HG02852 (cell line): ENCODE measurements at regions not wholly inside any gene's neighbourhood (a gene's known extent, or its start where the extent isn't known, plus 50 kb on each side); places are given as distances from the start of the nearest gene placed in this dataset.
"Not testable (repeated sequence)": the region's sequence is repeated elsewhere in the genome, so short reads cannot be mapped to it uniquely, and the experiment has no call there.

ENCODE experiments used
- ATAC-seq: cut with Tn5 transposase; IDR thresholded peaks from one replicate; pipeline ENCODE4 v1.9.1; 2021; ENCODE audit warnings: mild to moderate bottlenecking, moderate library complexity; ENCODE audit not compliant: unreplicated experiment

DNA sequence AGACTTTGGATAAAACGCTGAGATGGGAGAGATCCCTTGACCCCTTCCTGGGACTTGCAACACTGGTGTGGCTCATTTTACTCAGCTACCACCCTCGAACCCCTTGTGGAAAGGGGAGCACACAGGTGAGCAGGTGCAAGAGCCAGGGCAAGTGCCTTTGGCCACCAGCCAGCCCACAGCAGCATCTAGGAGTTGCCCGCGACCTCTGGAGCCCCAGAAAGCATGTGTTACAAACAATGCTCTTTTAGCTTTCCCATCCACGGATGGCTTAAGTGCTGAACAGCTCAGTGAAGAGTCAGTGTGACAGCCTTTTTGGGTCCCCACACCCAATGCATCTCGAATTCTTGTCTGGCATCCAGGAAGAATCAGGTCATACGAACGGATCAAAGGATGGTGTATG lies 197.8 kb downstream of the MEMO1 start:
- ATAC-seq: no peak

DNA sequence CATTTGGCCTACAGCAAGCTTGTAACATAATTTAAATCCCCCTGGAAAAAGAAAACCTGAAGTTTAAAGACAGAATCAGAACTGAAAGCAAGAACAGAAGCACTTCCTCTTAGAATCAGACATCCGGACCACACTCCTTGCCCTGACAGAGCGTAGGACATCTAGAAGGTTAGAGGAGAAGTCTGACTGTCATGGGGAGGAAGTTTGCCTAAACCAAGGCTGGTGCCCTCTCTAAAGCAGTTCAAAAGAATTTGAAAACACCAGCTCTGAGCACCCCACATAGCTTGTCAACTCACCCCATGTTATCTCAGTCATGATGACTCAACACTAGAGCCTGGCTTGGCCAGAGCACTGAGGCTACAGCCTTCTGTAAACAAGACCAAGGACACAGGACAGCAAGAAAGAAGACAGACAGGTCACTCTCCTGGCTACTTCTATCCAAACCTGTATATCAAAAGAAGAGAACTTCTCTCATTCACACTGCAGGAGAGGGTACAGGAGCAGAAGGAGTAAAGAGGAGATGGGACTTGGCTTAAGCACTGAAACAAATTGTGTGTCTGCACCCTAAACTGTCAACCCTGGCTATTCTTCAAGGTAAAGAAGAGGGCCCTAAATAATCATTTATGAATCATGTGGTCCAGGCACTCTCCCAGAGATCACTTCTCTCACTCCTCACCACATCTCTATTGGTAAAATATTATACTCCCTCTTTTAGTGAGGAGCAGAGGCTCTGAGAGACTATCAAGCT lies 198.6 kb downstream of the MEMO1 start:
- peak; percentile 99 for ATAC-seq

DNA sequence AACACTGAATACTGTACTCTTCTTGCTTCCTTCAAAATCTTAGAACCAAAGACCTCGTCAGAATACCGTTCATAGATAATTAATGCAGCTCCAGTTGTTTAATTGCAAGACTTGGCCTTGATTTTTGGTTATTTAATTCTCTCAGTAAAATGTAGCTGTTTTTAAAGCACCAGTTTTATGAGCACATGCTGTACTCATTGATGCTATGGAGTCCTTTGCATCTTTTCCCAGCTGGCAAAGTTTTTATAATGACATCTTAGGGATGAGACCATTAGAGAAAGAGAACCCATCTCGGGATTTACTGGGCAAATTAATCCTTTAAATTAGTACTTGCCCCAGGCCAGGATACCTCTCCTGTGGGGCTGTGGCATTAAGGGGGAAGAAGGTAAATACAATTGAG lies 199.3 kb downstream of the MEMO1 start:
- ATAC-seq: no peak

DNA sequence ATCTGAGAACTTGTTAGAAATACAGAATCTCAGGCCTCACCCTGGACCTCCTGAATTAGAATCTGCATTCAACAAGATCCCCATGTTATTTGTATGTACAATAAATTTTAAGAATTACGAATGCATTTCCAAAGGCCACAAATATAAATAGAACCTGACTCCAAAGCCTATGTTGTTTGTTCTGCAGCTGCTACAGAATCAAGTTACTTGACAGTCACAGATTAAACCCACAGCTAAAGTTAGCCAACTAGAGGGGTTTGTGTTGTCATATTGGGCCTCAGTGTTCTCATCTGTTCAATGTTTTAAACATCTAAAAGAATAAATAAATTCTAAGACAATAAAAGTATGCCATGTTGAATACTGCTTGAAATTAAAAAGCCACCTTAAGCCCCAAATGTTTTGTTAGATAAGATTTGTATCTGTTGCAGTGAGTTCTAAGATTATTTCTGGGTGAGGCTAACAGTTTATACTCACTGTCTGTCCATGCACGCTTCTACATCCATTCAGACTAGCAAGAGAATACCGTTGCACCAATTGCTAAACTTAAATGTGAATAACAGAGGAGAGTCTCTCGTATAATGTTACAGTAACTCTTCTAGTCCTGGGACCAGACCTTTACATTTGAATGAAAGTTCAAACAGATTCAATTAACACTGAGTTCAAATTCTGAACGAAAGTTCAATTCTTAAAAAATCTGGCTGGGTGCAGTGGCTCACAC lies 200.4 kb downstream of the MEMO1 start:
- no peak for ATAC-seq

DNA sequence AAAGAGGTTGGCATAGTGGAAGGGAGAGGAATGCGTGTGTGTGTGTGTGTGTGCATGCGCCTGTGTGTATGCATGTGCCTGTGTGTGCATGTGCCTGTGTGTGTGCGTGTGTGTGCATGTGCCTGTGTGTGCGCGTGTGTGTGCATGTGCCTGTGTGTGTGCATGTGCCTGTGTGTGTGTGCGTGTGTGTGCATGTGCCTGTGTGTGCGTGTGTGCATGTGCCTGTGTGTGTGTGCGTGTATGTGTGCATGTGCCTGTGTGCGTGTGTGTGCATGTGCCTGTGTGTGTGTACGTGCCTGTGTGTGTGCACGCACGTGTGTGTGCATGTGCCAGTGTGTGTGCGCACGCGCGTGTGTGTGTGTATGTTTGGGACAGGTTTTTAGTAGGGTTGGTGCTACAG lies 205.1 kb downstream of the MEMO1 start:
- ATAC-seq: no peak

DNA sequence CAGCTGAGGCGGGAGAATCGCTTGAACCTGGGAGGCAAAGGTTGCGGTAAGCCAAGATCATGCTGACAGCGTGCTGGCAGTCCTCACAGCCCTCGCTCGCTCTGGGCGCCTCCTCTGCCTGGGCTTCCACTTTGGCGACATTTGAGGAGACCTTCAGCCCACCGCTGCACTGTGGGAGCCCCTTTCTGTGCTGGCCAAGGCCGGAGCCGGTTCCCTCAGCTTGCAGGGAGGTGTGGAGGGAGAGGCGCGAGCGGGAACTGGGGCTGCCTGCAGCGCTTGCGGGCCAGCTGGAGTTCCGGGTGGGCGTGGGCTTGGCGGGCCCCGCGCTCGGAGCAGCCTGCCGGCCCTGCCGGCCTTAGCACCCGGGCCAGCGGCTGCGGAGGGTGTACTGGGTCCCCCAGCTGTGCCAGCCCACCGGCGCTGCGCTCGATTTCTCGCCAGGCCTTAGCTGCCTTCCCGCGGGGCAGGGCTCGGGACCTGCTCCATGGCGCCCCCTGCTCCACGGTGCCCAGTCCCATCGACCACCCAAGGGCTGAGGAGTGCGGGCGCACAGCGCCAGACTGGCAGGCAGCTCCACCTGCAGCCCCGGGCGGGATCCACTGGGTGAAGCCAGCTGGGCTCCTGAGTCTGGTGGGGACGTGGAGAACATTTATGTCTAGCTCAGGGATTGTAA lies 207.2 kb downstream of the MEMO1 start:
- ATAC-seq: not testable (repeated sequence)

DNA sequence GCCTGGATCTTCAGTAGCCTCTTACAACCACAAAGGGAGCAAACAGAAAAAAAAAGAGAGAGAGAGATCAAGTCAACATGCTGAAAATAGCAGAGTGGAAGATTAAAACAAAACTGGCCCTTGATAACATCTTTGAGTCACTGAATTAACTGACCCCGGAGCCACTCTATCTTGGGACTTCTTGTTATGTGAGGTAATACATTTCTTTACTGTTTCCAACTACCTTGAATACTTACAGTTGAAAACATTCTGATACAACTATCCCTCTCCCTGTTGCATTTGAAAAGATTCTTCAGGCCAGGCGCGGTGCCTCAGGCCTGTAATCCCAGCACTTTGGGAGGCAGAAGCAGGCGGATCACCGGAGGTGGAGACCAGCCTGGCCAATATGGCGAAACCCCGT lies 208.1 kb downstream of the MEMO1 start:
- no peak for ATAC-seq

DNA sequence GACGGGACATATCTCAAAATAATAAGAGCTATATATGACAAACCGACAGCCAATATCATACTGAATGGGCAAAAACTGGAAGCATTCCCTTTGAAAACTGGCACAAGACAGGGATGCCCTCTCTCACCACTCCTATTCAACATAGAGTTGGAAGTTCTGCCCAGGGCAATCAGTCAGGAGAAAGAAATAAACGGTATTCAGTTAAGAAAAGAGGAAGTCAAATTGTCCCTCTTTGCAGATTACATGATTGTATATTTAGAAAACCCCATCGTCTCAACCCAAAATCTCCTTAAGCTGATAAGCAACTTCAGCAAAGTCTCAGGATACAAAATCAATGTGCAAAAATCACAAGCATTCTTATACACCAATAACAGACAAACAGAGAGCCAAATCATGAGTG lies 211.5 kb downstream of the MEMO1 start:
- not testable (repeated sequence) for ATAC-seq

DNA sequence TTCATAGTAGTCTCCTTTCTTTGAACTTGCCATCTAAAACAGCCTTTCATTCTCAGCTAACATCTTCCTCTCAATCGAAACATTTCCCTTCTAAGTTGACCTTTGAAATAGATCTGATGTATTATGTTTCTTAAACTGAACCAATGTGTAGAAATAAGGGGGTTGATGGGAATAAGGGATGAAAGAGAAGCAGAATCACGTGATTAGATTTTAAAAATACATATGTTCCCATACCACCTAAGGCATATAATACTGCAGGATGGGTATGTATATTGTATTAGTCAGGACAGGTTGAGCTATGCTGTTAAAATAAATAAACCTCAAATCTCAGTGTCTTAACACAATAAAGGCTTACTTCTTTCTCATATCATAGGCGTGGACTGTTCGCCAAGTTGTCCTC lies 207.5 kb upstream of the SRD5A2 start:
- ATAC-seq: no peak

DNA sequence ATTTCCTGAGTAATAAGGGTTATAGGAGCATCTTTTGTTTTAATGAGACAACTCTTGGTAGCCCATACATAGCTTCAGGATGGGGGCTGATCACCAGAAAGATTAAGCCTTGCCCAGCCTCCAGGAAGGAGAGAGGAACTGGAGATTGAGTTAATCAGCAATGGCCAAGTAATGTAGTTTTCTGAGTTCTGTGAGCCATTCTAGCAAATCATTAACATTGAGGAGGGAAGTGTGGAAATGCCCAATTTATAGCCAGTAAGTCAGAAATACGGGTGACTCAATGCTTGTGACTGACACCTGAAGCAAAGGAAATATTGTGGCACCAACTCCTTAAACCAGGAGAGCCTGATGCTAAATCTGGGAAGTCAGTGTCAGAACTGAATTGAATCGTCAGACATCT lies 205.1 kb upstream of the SRD5A2 start:
- no peak for ATAC-seq

DNA sequence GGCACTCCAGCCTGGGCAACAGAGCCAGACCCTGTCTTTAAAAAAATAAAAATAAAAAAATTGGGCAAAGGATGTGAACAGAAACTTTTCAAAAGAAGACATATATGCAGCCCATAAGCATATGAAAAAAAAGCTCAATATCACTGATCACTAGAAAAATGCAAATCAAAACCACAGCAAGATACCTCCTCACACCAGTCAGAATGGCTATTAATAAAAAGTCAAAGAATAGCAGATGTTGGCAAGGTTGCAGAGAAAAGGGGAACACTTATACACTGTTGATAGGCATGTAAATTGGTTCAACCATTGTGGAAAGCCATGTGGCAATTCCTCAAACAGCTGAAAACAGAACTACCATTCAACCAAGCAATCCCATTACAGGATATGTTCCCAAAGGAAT lies 204.1 kb upstream of the SRD5A2 start:
- ATAC-seq: no peak

DNA sequence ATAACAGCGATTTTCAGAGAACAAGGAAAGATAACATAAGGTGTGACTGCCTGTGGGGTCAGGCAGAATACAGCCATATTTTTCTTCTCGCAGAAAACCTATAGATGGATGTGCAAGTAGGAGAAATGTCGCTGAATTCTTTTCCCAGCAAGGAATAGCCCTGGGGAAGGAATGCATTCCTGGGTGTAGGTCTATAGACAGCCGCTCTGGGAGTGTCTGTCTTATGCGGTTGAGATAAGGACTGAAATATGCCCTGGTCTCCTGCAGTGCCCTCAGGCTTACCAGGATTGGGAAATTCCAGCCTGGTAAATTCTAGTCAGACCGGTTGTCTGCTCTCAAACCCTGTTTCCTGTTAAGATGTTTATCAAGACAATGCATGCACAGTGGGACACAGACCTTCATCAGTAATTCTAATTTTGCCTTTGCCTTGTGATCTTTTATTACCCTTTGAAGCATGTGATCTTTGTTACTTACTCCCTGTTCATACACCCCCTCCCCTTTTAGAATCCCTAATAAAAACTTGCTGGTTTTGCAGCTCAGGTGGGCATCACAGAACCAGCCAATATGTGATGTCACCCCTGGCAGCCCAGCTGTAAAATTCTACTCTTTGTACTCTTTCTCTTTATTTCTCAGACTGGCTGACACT lies 202.8 kb upstream of the SRD5A2 start:
- not testable (repeated sequence) for ATAC-seq

DNA sequence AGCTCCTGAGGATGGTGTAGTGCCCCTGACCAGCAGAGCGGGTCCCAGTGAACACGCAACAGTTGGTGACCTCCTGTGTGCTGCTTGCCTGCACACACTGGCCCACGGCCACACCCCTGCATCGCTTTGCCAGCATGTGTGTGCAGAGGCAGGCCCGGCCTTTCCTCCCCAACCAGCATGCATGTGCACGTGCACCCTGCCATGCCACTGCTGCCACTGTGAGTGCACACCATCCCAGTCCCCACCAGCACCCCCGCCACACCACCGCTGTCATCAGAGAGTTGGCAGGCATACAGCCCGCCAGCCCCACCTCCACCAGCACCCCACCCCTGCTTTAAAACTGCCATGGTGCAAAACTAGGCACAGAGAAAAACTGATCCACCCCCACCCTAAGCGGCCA lies 197.4 kb upstream of the SRD5A2 start:
- ATAC-seq: no peak

DNA sequence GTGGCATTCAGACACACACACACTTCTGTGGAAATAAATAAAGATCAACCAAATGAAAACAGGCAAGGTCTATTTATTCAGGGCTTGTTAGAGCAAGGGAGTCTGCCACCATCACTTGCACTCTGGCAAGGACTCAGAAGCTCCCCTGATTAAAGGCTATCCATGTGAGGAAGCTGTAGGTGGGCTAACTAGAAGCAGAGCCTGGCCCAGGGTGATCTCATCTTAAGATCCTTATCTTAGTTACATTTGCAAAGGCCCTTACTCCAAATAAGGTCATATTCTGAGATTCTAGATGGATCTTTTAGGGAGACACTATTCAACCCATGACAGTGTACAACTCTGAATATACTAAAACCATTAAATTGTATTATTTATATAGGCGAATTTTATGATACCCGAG lies 190.0 kb upstream of the SRD5A2 start:
- ATAC-seq: no peak

DNA sequence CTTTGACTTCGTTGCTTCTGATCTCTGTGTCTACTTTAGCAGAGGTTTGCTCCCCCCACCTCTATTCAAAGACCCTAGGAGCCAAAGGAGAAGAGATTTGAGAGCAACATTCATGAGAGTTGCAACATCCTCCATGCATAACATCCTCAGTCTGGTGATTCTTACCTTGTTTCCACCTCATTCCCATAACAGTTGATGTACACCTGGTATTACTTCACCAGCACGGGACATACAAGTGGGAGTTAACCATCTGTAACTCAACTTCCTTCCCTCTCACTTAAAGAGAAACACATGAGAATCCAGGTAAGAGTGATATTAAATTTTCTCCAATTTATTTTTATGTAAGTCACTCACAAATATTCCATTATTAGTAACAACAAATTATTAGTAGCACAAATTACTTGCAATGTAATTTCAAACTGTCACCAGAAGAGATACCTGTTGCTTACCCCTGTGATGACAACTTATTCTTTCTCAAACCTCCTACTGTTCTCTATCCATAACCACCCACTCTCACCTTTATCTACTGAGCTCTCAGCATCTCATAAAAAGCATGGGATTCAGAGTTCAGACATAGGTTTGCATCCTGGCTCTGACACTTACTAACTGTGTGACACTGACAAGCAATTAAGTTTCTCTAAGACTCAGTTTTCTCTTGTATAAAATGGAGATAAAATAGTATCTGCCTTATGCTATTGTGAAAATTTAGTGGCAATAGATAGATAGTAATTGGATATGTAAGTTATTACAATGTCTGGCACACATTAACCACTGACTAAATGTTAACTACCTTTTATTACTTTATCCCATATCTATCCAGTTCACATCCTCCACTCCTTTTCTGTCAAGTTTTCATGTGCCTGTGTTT lies 184.6 kb upstream of the SRD5A2 start:
- no peak for ATAC-seq

DNA sequence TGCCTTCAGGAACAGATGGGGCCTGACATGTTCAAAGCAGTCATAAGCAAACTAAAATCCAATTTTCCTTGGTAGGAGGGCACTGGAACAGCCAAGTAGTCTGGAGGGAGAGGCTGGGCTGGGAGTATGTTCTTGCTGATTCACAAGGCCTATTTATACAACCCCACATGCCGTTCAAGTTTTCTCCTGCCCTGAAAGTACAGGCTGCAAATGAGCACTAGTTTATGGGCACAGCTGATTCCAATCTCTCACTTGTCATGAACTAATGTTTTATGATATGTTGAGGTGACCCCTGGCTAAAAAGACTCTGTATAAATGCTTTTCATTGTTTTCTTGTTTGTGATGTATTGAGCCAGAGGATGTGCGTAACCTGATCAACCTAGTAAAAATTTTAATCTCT lies 183.4 kb upstream of the SRD5A2 start:
- ATAC-seq: no peak

DNA sequence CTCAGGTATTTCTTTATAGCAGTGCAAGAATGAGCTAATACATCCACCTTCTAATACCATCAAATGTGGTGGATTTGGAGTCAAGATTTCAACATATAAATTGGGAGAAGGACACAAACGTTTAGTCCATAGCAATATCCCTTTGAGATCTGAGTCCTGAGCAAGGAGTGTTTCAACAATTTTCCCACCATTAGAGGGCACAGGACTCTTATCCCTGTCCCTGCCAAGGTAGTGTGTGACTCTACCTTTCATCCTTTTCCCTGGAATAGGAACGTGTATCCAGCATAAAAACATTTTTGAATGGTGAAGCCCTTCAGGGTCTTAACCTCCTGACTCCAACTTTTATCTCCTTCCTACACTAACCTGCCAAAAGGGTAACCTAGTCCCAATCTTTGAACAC lies 181.3 kb upstream of the SRD5A2 start:
- no peak for ATAC-seq

DNA sequence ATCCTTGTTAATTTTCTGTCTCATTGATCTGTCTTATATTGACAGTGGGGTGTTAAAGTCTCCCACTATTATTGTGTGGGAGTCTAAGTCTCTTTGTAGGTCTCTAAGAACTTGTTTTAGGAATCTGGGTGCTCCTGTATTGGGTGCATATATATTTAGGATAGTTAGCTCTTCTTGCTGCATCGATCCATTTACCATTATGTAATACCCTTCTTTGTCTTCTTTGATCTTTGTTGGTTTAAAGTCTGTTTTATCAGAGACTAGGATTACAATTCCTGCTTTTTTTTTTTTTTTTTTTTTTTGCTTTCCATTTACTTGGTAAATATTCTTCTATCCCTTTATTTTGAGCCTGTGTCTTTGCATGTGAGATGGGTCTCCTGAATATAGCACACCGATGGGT lies 176.6 kb upstream of the SRD5A2 start:
- ATAC-seq: not testable (repeated sequence)

DNA sequence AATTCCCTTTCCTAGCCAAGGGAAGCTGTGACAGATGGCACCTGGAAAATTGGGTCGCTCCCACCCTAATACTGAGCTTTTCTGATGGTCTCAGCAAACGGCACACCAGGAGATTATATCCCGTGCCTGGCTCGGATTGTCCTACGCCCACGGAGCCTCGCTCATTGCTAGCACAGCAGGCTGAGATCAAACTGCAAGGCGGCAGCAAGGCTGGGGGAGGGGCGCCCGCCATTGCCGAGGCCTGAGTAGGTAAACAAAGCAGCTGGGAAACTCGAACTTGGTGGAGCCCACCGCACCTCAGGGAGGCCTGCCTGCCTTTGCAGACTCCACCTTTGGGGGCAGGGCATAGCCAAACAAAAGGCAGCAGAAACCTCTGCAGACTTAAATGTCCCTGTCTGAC lies 168.0 kb upstream of the SRD5A2 start:
- ATAC-seq: not testable (repeated sequence)

DNA sequence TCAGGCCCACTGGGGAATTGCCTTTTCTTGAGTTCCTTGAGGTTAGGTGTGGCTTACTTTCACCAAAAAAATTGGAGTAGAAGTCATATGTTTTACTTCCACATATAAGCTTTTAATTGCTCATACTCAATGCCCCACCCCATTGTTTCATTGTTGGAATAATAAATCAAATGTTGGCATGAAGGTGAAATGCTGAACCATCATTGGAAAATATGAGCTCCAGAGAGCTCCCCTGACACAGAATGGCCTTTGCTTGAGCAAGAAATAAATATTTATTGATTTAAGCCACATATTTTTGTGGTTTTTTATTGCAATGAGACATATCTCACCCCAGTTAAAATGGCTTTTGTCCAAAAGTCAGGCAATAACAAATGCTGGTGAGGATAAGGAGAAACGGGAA lies 167.3 kb upstream of the SRD5A2 start:
- ATAC-seq: no peak

DNA sequence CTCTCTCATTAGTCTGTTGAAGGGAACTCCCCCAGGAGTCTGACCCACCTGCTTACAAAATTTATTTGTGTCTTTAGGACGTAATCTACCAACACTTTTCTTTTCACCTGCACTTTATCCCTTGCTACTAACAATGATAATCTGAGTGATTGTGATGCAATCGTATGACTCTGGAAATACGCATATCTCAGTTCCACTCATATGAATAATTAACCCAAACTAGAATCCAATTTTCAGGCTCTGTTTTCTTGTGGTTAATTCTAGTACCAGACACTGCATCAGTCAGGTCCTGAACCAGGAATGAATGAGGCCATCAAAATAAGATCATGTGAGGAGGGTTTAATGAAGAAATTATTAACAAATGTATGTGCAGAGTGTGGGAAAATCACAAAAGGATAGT lies 158.4 kb upstream of the SRD5A2 start:
- no peak for ATAC-seq
